H9 (cell line): ENCODE measurements at regions not wholly inside any gene's neighbourhood (a gene's known extent, or its start where the extent isn't known, plus 50 kb on each side); places are given as distances from the start of the nearest gene placed in this dataset.

Experiments
- DNase-seq: peaks from one replicate; pipeline ENCODE4 v3.0.0-alpha.2; 2017
- H2AFZ ChIP-seq: one replicate; pipeline ENCODE4 v1.6.1; 2013; ENCODE audit warnings: mild to moderate bottlenecking, low read length, control low read depth, moderate library complexity
- H2AK5ac ChIP-seq: 2 replicates; pipeline ENCODE4 v1.6.1; 2013; ENCODE audit warnings: low read length, control low read depth, mixed read lengths; ENCODE audit not compliant: insufficient read length
- H2BK120ac ChIP-seq: one replicate; pipeline ENCODE4 v1.6.1; 2013; ENCODE audit warnings: low read depth, mild to moderate bottlenecking, low read length, control low read depth, inconsistent platforms; ENCODE audit not compliant: poor library complexity, severe bottlenecking
- H2BK12ac ChIP-seq: 2 replicates; pipeline ENCODE4 v1.6.1; 2013; ENCODE audit warnings: low read length, control low read depth, mixed read lengths, low read depth; ENCODE audit not compliant: insufficient read length
- H2BK15ac ChIP-seq: 2 replicates; pipeline ENCODE4 v1.6.1; 2013; ENCODE audit warnings: low read depth, low read length, control low read depth
- H2BK20ac ChIP-seq: one replicate; pipeline ENCODE4 v1.6.1; 2013; ENCODE audit warnings: low read depth, mild to moderate bottlenecking, low read length, control low read depth, inconsistent platforms; ENCODE audit not compliant: poor library complexity, severe bottlenecking
- H2BK5ac ChIP-seq: 2 replicates; pipeline ENCODE4 v1.6.1; 2013; ENCODE audit warnings: low read length, control low read depth, mixed read lengths; ENCODE audit not compliant: insufficient read length
- H3K14ac ChIP-seq: 2 replicates; pipeline ENCODE4 v1.6.1; 2013; ENCODE audit warnings: low read length, control low read depth; ENCODE audit not compliant: insufficient read depth
- H3K18ac ChIP-seq: 2 replicates; pipeline ENCODE4 v1.6.1; 2013; ENCODE audit warnings: low read depth, mild to moderate bottlenecking, mixed read lengths, low read length, control low read depth; ENCODE audit not compliant: insufficient read length
- H3K23ac ChIP-seq: 2 replicates; pipeline ENCODE4 v1.6.1; 2013; ENCODE audit warnings: low read length, control low read depth, mixed read lengths, low read depth; ENCODE audit not compliant: insufficient read length
- H3K23me2 ChIP-seq: 2 replicates; pipeline ENCODE4 v1.6.1; 2013; ENCODE audit warnings: low read depth, mild to moderate bottlenecking, mixed read lengths, low read length, control low read depth; ENCODE audit not compliant: insufficient read length, poor library complexity, severe bottlenecking
- H3K27ac ChIP-seq: 2 replicates; pipeline ENCODE4 v1.5.1; 2013; ENCODE audit warnings: low read length, control low read depth, mixed read lengths, low read depth; ENCODE audit not compliant: insufficient read length
- H3K27me3 ChIP-seq: 2 replicates; pipeline ENCODE4 v1.6.1; 2013; ENCODE audit warnings: low read length, control low read depth, inconsistent platforms; ENCODE audit not compliant: insufficient read depth
- H3K4ac ChIP-seq: 2 replicates; pipeline ENCODE4 v1.6.1; 2013; ENCODE audit warnings: low read depth, mild to moderate bottlenecking, control low read depth, inconsistent platforms, low read length, moderate library complexity
- H3K4me1 ChIP-seq: 2 replicates; pipeline ENCODE4 v1.6.1; 2013; ENCODE audit warnings: low read length, control low read depth, inconsistent platforms; ENCODE audit not compliant: insufficient read depth
- H3K4me2 ChIP-seq: 2 replicates; pipeline ENCODE4 v1.6.1; 2013; ENCODE audit warnings: low read length, control low read depth, mixed read lengths; ENCODE audit not compliant: insufficient read length, insufficient read depth
- H3K56ac ChIP-seq: 2 replicates; pipeline ENCODE4 v1.6.1; 2013; ENCODE audit warnings: low read depth, mild to moderate bottlenecking, mixed read lengths, low read length, control low read depth; ENCODE audit not compliant: insufficient read length
- H3K79me1 ChIP-seq: 2 replicates; pipeline ENCODE4 v1.6.1; 2013; ENCODE audit warnings: low read depth, mild to moderate bottlenecking, moderate library complexity, low read length, control low read depth, inconsistent platforms; ENCODE audit not compliant: insufficient read depth, poor library complexity, severe bottlenecking
- H3K79me2 ChIP-seq: 2 replicates; pipeline ENCODE4 v1.6.1; 2013; ENCODE audit warnings: low read length, control low read depth, inconsistent platforms; ENCODE audit not compliant: insufficient read depth
- H3K9ac ChIP-seq: 2 replicates; pipeline ENCODE4 v1.6.1; 2013; ENCODE audit warnings: low read length, control low read depth, mixed read lengths; ENCODE audit not compliant: insufficient read length; ENCODE audit errors: extremely low read depth
- H3K9me3 ChIP-seq: one replicate; pipeline ENCODE4 v1.6.1; 2013; ENCODE audit warnings: low read depth, low read length, inconsistent platforms; ENCODE audit not compliant: control insufficient read depth
- H3T11ph ChIP-seq: one replicate; pipeline ENCODE4 v1.6.1; 2013; ENCODE audit warnings: mild to moderate bottlenecking, low read length, control low read depth, inconsistent platforms
- H4K20me1 ChIP-seq: one replicate; pipeline ENCODE4 v1.6.1; 2013; ENCODE audit not compliant: control insufficient read depth, insufficient read length, insufficient read depth
- H4K5ac ChIP-seq: 2 replicates; pipeline ENCODE4 v1.6.1; 2013; ENCODE audit warnings: low read depth, mild to moderate bottlenecking, mixed read lengths, low read length, control low read depth; ENCODE audit not compliant: insufficient read length
- H4K8ac ChIP-seq: replicated peaks from 2 replicates; pipeline ENCODE4 v1.6.1; 2013; ENCODE audit warnings: low read length, control low read depth, mixed read lengths, low read depth; ENCODE audit not compliant: insufficient read length
- H4K91ac ChIP-seq: 2 replicates; pipeline ENCODE4 v1.6.1; 2013; ENCODE audit warnings: low read depth, mild to moderate bottlenecking, moderate library complexity, mixed read lengths, low read length, control low read depth; ENCODE audit not compliant: insufficient read length
- H3K27ac Mint-ChIP-seq, 3 experiments: 2 replicates in 2 of 3; 3 replicates in 1 of 3; pipeline ENCODE4 v1.8.0; 2020 to 2021; ENCODE audit warnings: mixed read lengths in 3 of 3, mild to moderate bottlenecking in 1 of 3, moderate library complexity in 1 of 3
- H3K27me3 Mint-ChIP-seq: 2 replicates; pipeline ENCODE4 v1.8.0; 2021; ENCODE audit warnings: low read depth, mild to moderate bottlenecking, moderate library complexity, mixed read lengths
- H3K36me3 Mint-ChIP-seq, 3 experiments: 2 replicates in 2 of 3; 3 replicates in 1 of 3; pipeline ENCODE4 v1.8.0; 2020 to 2021; ENCODE audit warnings: low read depth in 3 of 3, mixed read lengths in 3 of 3; ENCODE audit not compliant: insufficient read depth in 1 of 3
- H3K4me1 Mint-ChIP-seq, 2 experiments: 2 replicates each; pipeline ENCODE4 v1.8.0; 2020; ENCODE audit warnings: mixed read lengths in 2 of 2
- H3K4me3 Mint-ChIP-seq, 2 experiments: 2 replicates in 1 of 2; 3 replicates in 1 of 2; pipeline ENCODE4 v1.8.0; 2020 to 2021; ENCODE audit warnings: mild to moderate bottlenecking in 2 of 2, mixed read lengths in 2 of 2, moderate library complexity in 1 of 2
- H3K9me3 Mint-ChIP-seq, 2 experiments: 2 replicates in 1 of 2; 3 replicates in 1 of 2; pipeline ENCODE4 v1.8.0; 2020; ENCODE audit warnings: mild to moderate bottlenecking in 2 of 2, mixed read lengths in 2 of 2, moderate library complexity in 1 of 2
- CTCF ChIP-seq: fragments of 200-600 bp; sonication (generic); conservative IDR thresholded peaks from 3 replicates; pipeline ENCODE4 v1.8.0; 2021; ENCODE audit warnings: antibody characterized with exemption, mild to moderate bottlenecking
- WGBS: extraction: QIAGEN DNeasy Blood & Tissue Kit; methylation state at CpG from one replicate; pipeline ENCODE4 v1.1.7; 2013; ENCODE audit warnings: missing lambda C conversion rate, low lambda C conversion rate, mixed read lengths; ENCODE audit not compliant: insufficient read length; ENCODE audit errors: extremely low coverage; 5-methylcytosine and 5-hydroxymethylcytosine counted together

GRCh38 chr20:43294031-43294430 is 104.3 kb upstream of the PTPRT start:
- Histone ChIP-seq H2BK20ac (no peak overlapping the region), H2BK120ac (no peak overlapping the region), H2BK12ac (no peak overlapping the region), H3K27me3 (no peaks in the 10 kb centered on the region), H2BK15ac (no peak overlapping the region), H3K79me1 (no peaks in the 10 kb centered on the region), H4K8ac (no peak overlapping the region), H3K23ac (no peak overlapping the region), H4K5ac (no peak overlapping the region), H3K18ac (no peak overlapping the region), H4K91ac (no peak overlapping the region), H3K23me2 (no peaks in the 10 kb centered on the region), H3K9me3 (no peaks in the 10 kb centered on the region), H2AK5ac (no peak overlapping the region), H3K9ac (no peak overlapping the region), H3T11ph (no peak overlapping the region), H3K56ac (no peak overlapping the region), H3K4me1 (no peaks in the 10 kb centered on the region), H2BK5ac (no peak overlapping the region), H3K14ac (no peak overlapping the region), H2AFZ (no peak overlapping the region), H3K4me2 (no peak overlapping the region), H3K79me2 (no peaks in the 10 kb centered on the region), H3K27ac (no peak overlapping the region), H4K20me1 (no peaks in the 10 kb centered on the region), H3K4ac (no peak overlapping the region)
- DNase-seq = no peak
- Mint-ChIP-seq H3K36me3 (peaks cover 0 to 6% (median 4%) of the 10 kb centered on the region in 3 experiments; a peak in 3 of 7 replicates), H3K4me1 (peaks cover 28 to 33% of the 10 kb centered on the region in 2 experiments), H3K4me3 (no peak overlapping the region), H3K27me3 (peaks cover 2% of the 10 kb centered on the region; the same call in 1 of the 2 replicates), H3K9me3 (peaks cover 5 to 10% of the 10 kb centered on the region in 2 experiments; a peak in 4 of 5 replicates), H3K27ac (no peak overlapping the region)
- no peak for TF ChIP-seq CTCF
- WGBS = no CpG with 5 or more reads among the region's 4 CpGs
